Hepatocyte (in vitro differentiated cells): ENCODE measurements at regions not wholly inside any gene's neighbourhood (a gene's known extent, or its start where the extent isn't known, plus 50 kb on each side); places are given as distances from the start of the nearest gene placed in this dataset.

Experiments used
- DNase-seq: peaks from one replicate; pipeline ENCODE4 v3.0.0-alpha.2; 2016; ENCODE audit warnings: low spot score
- H2AFZ ChIP-seq: fragments of 200-600 bp; sonication (generic); 2 replicates; pipeline ENCODE4 v1.6.0; 2016; ENCODE audit warnings: antibody characterized with exemption, mild to moderate bottlenecking
- H3K27ac ChIP-seq: fragments of 200-600 bp; sonication (generic); 2 replicates; pipeline ENCODE4 v1.5.1; 2016; ENCODE audit warnings: mild to moderate bottlenecking
- H3K27me3 ChIP-seq: fragments of 200-600 bp; sonication (generic); 2 replicates; pipeline ENCODE4 v1.6.1; 2016
- H3K36me3 ChIP-seq: fragments of 200-600 bp; sonication (generic); replicated peaks from 2 replicates; pipeline ENCODE4 v1.5.1; 2016; ENCODE audit warnings: low read depth; ENCODE audit not compliant: insufficient read depth
- H3K4me1 ChIP-seq: fragments of 200-600 bp; sonication (generic); 2 replicates; pipeline ENCODE4 v1.5.1; 2016; ENCODE audit warnings: mild to moderate bottlenecking, moderate library complexity; ENCODE audit not compliant: insufficient read depth
- H3K4me2 ChIP-seq: fragments of 200-600 bp; sonication (generic); 2 replicates; pipeline ENCODE4 v1.6.0; 2016
- H3K4me3 ChIP-seq: fragments of 200-600 bp; sonication (generic); 2 replicates; pipeline ENCODE4 v1.5.1; 2016; ENCODE audit warnings: mild to moderate bottlenecking
- H3K79me2 ChIP-seq: fragments of 200-600 bp; sonication (generic); 2 replicates; pipeline ENCODE4 v1.6.0; 2017; ENCODE audit warnings: mild to moderate bottlenecking
- H3K9me2 ChIP-seq: fragments of 200-600 bp; sonication (generic); replicated peaks from 2 replicates; pipeline ENCODE4 v1.6.0; 2017; ENCODE audit warnings: mild to moderate bottlenecking; ENCODE audit not compliant: insufficient read depth
- H3K9me3 ChIP-seq: fragments of 200-600 bp; sonication (generic); 2 replicates; pipeline ENCODE4 v1.5.1; 2016; ENCODE audit warnings: low read depth, mild to moderate bottlenecking
- H4K20me1 ChIP-seq: fragments of 200-600 bp; sonication (generic); 2 replicates; pipeline ENCODE4 v1.6.0; 2016; ENCODE audit warnings: mild to moderate bottlenecking; ENCODE audit not compliant: insufficient read depth, poor library complexity, severe bottlenecking
- EZH2 ChIP-seq: fragments of 200-600 bp; sonication (generic); IDR thresholded peaks from 2 replicates; pipeline ENCODE4 v1.6.1; 2016; ENCODE audit warnings: antibody characterized with exemption, mild to moderate bottlenecking, borderline replicate concordance
- EZH2phosphoT487 ChIP-seq: fragments of 200-600 bp; sonication (generic); IDR thresholded peaks from one replicate; pipeline ENCODE4 v1.6.1; 2018; ENCODE audit warnings: antibody characterized with exemption, mild to moderate bottlenecking, low read depth, moderate library complexity; ENCODE audit not compliant: unreplicated experiment, severe bottlenecking
- WGBS: methylation state at CpG from one replicate; pipeline ENCODE4 v1.1.6; 2016; ENCODE audit warnings: low lambda C conversion rate; ENCODE audit errors: missing lambda C conversion rate; 5-methylcytosine and 5-hydroxymethylcytosine counted together
- TF ChIP-seq, protein P1 (sequence below): fragments of 200-600 bp; sonication (generic); IDR thresholded peaks from 2 replicates; pipeline ENCODE4 v1.5.1; 2016; ENCODE audit warnings: antibody characterized with exemption, mild to moderate bottlenecking; ENCODE audit not compliant: poor library complexity

DNA sequence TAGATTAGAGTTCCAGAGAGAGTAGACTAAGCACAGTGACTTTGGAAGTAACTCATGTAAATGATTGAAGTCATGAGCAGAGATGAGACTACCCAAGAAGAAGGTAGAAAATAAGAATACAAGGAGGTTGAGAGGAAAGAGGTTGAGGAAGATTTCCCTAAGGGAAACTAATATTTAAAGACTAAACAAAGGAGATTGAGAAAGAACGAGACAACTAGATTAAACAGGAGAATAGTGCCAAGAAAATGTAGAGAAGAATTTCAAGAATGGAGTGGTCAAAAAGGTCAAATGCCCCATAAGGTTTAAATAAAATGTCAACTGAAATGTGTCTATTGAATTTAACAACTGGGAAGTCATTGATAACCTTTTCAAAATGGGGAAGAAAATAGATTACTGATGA is 59.0 kb downstream of the RPS29 start:
- Histone ChIP-seq H3K4me1 (no peaks in the 10 kb centered on the region), H3K27ac (no peak overlapping the region), H3K4me2 (no peak overlapping the region), H4K20me1 (no peaks in the 10 kb centered on the region), H2AFZ (no peak overlapping the region), H3K36me3 (no peaks in the 10 kb centered on the region), H3K79me2 (no peaks in the 10 kb centered on the region), H3K9me3 (no peaks in the 10 kb centered on the region), H3K4me3 (no peak overlapping the region), H3K9me2 (no peaks in the 10 kb centered on the region), H3K27me3 (no peaks in the 10 kb centered on the region)
- TF ChIP-seq, protein P1, sequence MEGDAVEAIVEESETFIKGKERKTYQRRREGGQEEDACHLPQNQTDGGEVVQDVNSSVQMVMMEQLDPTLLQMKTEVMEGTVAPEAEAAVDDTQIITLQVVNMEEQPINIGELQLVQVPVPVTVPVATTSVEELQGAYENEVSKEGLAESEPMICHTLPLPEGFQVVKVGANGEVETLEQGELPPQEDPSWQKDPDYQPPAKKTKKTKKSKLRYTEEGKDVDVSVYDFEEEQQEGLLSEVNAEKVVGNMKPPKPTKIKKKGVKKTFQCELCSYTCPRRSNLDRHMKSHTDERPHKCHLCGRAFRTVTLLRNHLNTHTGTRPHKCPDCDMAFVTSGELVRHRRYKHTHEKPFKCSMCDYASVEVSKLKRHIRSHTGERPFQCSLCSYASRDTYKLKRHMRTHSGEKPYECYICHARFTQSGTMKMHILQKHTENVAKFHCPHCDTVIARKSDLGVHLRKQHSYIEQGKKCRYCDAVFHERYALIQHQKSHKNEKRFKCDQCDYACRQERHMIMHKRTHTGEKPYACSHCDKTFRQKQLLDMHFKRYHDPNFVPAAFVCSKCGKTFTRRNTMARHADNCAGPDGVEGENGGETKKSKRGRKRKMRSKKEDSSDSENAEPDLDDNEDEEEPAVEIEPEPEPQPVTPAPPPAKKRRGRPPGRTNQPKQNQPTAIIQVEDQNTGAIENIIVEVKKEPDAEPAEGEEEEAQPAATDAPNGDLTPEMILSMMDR: no peak
- TF ChIP-seq EZH2 (no peak), EZH2phosphoT487 (no peak)
- WGBS: 44% methylated on average over 1 of the region's 1 CpG
- no peak for DNase-seq

DNA sequence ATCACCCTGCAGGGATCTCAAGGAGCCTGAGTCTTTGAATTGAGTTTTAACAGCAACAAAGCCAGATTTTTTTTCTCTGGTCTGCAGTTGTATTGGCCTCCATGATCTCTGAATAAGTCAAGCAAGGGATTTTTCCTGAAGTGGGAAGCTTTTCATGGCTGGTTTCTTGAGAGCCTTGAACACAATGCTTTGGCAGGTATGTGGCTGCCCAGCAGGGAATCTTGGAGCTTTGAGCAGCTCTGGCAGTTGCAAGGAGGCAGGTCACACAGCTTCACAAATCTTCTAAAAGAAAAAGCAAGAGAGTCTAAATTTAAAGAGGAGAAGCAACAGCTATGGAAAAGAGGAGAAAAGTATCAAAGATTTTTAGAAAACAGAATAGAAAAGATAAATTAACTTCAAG is 60.1 kb downstream of the RPS29 start:
- H3K27ac ChIP-seq: no peak overlapping the region
- no peaks in the 10 kb centered on the region for H3K9me3 ChIP-seq
- H3K9me2 ChIP-seq: no peaks in the 10 kb centered on the region
- H2AFZ ChIP-seq: no peak overlapping the region
- no peak for DNase-seq
- H3K27me3 ChIP-seq: no peaks in the 10 kb centered on the region
- no peaks in the 10 kb centered on the region for H4K20me1 ChIP-seq
- no peak for TF ChIP-seq EZH2
- TF ChIP-seq, protein P1: no peak
- no peak for TF ChIP-seq EZH2phosphoT487
- no peak overlapping the region for H3K4me3 ChIP-seq
- no peak overlapping the region for H3K4me2 ChIP-seq
- no peaks in the 10 kb centered on the region for H3K79me2 ChIP-seq
- no peaks in the 10 kb centered on the region for H3K36me3 ChIP-seq
- H3K4me1 ChIP-seq: no peaks in the 10 kb centered on the region

DNA sequence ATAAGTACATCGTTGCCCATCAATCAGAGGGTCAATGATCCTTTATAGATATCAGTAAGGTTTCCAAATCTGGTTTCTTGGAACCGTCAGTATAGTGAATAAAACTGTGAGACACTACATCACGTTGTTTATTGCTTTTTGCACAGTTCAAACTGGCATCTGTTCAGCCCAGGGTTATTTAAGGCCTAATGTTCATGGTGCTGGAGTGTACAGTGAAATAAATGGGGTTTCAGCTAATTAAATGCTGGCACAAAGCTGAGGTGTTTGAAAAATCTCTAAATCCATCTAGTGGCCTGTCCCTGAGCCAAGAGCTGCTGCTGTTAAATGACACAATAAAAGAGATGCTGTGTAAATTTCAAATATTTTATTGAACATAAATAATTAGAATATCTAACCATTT is 69.9 kb downstream of the RPS29 start:
- Histone ChIP-seq H3K9me3 (no peaks in the 10 kb centered on the region), H4K20me1 (no peaks in the 10 kb centered on the region), H3K36me3 (no peaks in the 10 kb centered on the region), H3K4me3 (no peak overlapping the region), H2AFZ (no peak overlapping the region), H3K9me2 (no peaks in the 10 kb centered on the region), H3K27me3 (no peaks in the 10 kb centered on the region), H3K4me1 (peaks cover 10% of the 10 kb centered on the region), H3K4me2 (no peak overlapping the region), H3K27ac (no peak overlapping the region), H3K79me2 (no peaks in the 10 kb centered on the region)
- 75% methylated on average over 3 of the region's 3 CpGs for WGBS
- no peak for TF ChIP-seq EZH2
- no peak for TF ChIP-seq EZH2phosphoT487
- TF ChIP-seq, protein P1: no peak
- DNase-seq: no peak

DNA sequence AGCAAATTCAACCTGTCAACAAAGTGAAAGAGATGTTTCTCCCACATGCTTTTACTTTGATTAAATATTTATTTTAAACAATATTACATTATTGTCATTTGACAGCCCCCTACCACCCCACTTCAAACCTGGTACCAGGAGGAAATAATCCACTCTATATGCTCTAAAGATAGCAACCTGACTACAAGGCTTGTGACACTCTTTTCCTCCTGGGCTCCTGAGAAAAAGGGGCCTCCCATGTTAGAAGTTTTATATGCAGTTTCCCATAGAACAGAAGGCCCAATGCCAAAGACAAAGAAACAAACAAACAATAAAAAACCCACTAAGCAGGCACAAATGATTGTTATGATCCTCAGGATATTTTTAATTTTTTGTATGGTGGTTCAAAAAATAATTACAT is 73.6 kb downstream of the RPS29 start:
- H3K9me3 ChIP-seq: no peaks in the 10 kb centered on the region
- H3K36me3 ChIP-seq: no peaks in the 10 kb centered on the region
- no peaks in the 10 kb centered on the region for H4K20me1 ChIP-seq
- H3K4me2 ChIP-seq: no peak overlapping the region
- no peak overlapping the region for H2AFZ ChIP-seq
- no peaks in the 10 kb centered on the region for H3K9me2 ChIP-seq
- no peaks in the 10 kb centered on the region for H3K27me3 ChIP-seq
- no peak overlapping the region for H3K4me3 ChIP-seq
- no peaks in the 10 kb centered on the region for H3K79me2 ChIP-seq
- peaks cover 10% of the 10 kb centered on the region for H3K4me1 ChIP-seq
- no peak for DNase-seq
- TF ChIP-seq, protein P1: no peak
- no peak for TF ChIP-seq EZH2phosphoT487
- TF ChIP-seq EZH2: no peak
- H3K27ac ChIP-seq: peak overlapping the region; percentile 35
